HG02763 (cell line): ENCODE measurements at regions not wholly inside any gene's neighbourhood (a gene's known extent, or its start where the extent isn't known, plus 50 kb on each side); places are given as distances from the start of the nearest gene placed in this dataset.

Experiments used
- ATAC-seq: cut with Tn5 transposase; IDR thresholded peaks from one replicate; pipeline ENCODE4 v1.9.1; 2021; ENCODE audit warnings: mild to moderate bottlenecking, moderate library complexity; ENCODE audit not compliant: unreplicated experiment

DNA sequence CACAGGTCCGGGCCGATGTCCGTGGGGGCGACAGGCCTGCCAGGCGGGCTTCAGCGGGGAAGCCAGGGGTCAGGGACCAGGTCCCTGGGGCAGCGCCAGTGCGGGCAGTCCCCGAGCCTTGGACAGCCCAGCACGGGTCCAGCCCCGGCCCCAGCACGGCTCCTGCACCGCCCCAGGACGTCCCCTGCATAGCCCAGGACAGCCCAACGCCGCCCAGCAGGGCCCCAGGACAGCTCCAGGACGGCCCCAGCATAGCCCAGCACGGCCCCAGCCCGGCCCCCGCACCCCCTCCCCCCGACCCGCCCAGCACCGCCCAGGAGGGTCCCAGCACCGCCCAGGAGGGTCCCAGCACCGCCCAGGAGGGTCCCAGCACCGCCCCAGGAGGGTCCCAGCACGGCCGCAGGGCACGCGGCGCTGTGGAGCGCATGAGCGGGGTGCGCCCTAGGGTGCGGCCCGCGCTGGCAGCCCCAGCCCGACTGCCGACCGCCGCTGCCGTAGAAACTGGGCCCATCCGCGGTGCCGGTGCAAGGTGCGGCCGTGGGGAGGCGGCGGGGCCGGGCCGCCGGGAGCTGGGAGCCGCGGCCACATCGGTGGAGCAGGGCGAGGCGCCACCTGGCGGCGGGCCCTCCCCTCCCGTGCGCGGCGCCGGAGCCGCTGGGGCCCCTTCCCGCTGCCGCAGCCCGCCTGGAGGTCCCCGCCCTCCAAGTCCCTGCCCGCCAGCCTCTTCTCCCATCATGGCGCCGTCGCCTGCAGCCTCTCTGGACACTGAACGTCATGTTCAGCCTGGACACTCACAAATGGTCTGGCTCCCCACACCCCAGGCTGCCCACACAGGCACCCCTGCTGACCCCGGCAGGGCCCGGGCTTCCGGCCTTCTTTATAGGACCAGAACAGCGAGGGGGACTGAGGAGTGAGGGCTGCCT, 106.8 kb upstream of the NKX1-1 start:
- ATAC-seq = no peak

- ATAC-seq = no peak
These were observed 106.0 kb upstream of the NKX1-1 start for GRCh38 chr4:1512051-1512737.

DNA sequence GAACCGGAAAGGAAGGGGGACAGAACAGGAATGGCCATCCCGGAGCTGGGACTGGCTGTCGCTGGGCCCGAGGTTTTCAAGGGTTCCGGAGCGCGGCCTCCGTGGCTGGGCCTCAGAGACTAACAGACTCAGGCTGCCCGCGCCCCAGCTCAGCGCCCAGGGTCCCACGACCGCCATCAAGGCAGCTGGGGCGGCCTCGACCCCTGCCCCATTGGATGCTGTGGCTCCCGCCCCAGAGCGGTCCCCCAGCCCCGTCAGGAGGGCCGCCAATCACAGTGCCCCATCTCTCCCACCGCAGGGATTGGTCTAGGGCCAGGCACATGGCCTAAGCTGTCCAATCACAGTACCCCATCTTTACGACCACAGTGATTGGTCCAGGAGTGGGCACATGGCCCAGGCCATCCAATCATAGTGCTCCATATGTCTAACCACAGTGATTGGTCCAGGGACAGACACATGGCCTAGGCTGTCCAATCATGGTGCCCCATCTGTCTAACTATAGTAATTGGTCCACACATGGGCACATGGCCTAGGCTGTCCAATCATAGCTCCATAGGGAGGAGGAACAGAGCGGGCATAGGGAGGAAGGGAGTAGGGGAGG, 105.3 kb upstream of the NKX1-1 start:
- ATAC-seq = no peak

DNA sequence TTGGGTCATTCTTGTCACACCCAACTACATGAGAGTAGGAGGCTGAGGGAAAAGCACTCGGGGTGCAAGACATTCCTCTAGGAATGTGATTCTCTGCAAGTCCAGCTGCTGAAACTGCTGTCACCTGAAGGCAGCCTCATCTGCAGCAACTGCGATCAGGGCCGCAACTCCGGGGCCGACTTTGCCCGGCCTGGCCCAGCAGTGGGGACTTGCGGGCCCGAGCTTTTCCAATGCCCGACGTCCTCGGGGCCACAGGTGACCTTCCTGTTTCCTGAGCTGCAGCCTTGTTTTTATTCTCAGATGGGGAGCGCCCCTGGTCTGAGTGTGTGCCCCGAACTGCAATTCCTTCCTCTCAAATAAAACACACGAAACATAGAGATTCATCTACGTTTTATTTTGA, 104.7 kb upstream of the NKX1-1 start:
- no peak for ATAC-seq

- ATAC-seq = no peak
These were observed 103.1 kb upstream of the NKX1-1 start for GRCh38 chr4:1509366-1509765.

GRCh38 chr4:1508161-1509160, 102.2 kb upstream of the NKX1-1 start:
- no peak for ATAC-seq

DNA sequence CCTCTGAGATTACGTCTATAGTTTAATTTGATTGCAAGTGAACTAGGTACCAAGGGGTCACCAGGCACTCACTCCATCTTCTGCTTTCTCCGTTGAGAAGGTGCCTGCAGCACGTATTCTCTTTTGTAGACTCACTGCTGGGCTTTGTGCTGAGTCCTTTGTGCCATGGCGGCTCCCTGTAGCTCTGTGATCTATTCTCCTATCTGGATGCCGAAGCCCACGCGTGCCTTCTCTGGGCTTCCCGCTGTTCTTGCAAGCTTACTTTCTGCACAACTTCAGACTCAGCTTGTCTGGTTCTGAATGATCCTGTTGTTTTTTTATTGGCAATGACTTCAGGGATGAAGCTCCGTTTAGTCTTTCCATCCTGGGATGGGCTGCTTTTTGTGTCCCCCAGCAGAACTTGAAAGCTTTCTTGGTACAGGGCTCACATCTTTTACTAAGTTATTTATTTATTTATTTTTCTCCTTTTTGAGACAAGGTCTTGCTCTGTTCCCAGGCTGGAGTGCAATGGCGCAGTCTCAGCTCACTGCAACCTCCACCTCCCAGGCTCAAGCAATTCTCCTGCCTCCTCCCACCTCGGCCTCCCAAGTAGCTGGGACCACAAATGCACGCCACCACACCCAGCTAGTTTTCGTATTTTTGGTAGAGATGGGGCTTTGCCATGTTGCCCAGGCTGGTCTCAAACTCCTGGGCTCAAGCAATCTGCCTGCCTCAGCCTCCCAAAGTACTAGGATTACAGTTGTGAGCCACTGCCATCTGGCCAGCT, 100.9 kb upstream of the NKX1-1 start:
- ATAC-seq = no peak

DNA sequence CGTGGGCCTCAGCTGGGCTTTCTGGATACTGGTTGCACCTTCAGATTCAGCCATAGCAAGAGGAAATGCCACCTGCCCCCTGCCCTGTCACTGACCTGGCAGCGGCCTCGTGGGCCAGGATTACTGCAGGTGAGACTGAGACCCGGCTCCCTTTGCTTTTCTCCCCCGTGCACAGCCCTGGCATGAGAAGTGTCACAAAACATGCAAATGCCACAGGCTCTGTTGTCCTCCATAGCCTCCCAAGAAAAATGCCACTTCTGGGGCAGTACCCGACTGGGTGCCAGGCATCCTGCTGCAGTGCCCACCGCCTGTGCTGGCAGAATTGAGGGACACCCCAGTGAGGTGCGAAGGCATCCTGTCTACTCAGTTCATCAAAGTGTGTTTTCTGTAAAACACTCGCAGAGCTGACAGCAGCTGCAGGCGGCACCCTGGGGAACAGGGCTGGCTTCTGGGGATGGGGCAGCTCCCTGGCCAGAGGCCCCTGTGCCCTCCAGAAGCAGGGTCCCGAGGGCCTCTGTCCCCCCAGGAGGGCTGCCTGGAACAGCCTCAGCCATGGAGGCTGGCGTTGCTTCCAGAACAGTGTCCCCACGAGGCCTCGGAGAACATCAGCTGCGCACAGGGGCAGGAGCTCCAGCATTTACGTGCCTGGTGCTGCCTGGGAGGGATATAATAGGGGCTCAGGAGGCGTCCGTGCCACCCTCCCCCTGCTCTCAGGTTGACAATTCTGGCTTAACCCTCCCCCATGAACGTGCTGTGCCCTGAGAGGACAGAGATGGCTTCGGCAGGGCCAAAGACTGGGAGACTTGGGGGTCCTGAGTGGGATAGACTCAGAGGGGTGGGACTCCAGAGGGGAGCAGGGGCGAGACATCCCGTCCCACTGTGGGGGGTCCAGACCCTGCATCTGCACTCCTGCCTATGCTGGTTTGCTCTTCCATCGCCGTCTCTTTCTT, 99.5 kb upstream of the NKX1-1 start:
- ATAC-seq = no peak

DNA sequence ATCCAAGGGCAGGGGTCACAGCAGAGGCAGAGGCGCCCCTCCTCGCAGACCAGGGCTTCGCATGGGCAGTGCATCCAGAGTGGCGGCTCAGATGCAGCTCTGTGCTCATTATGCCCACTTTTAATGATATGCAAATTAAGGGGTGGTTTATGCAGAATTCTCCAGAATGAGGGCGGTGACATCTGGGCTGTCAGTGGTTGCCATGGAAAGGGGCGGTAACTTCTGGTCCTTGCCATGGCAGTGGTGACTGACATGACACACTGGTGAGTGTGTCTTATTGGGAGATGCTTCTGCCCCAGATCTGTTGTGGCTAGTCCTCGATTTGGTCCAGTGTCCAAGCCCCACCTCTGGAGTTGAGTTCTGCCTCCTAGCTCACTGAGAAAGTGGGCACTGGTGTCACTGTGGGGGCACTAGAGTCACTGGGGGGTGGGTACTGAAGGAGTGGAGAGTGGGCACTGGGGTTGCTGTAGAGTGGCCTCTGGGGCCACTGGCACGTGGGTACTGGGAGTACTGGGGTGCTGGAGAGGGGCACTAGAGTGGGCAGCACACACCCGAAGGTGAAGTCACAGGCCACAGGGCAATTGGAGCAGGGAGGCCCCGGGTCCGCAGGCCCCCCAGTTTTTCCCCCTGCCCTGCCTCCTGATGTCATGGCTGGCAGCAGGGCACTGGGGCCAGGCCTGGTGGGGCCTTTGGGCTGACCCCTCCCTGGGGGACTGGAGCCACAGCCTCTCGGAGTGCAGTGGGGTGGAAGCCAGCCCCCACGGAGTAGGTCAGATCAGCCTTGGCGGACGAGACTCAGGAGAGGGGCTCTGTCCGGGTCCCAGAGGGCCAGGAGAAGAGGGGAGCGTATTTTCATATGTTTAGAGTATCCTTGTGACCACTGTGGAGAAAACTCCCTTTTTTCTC, 98.6 kb upstream of the NKX1-1 start:
- ATAC-seq = no peak

GRCh38 chr4:1503583-1504471, 97.6 kb upstream of the NKX1-1 start:
- no peak for ATAC-seq

GRCh38 chr4:1502976-1503375, 96.7 kb upstream of the NKX1-1 start:
- no peak for ATAC-seq

DNA sequence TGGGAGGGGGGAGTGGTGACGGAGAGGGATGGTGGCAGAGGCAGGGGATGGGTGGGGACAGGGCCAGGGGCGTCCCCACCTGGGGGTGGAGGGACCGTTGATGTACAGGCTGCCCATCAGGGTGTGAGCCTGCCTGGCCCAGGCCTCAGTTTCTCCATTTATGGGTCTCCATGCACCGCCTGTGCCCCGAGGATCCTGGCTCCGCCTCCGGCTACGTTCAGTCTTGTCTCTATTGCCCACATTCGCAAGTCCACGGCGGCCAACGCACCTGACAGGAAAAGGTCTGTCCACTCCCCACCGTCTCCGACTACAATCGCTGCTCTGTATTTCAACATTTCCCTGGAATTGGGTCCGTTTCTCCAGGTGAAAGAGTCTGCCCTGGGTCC, 96.3 kb upstream of the NKX1-1 start:
- ATAC-seq = no peak

GRCh38 chr4:1501754-1502500, 95.7 kb upstream of the NKX1-1 start:
- no peak for ATAC-seq

DNA sequence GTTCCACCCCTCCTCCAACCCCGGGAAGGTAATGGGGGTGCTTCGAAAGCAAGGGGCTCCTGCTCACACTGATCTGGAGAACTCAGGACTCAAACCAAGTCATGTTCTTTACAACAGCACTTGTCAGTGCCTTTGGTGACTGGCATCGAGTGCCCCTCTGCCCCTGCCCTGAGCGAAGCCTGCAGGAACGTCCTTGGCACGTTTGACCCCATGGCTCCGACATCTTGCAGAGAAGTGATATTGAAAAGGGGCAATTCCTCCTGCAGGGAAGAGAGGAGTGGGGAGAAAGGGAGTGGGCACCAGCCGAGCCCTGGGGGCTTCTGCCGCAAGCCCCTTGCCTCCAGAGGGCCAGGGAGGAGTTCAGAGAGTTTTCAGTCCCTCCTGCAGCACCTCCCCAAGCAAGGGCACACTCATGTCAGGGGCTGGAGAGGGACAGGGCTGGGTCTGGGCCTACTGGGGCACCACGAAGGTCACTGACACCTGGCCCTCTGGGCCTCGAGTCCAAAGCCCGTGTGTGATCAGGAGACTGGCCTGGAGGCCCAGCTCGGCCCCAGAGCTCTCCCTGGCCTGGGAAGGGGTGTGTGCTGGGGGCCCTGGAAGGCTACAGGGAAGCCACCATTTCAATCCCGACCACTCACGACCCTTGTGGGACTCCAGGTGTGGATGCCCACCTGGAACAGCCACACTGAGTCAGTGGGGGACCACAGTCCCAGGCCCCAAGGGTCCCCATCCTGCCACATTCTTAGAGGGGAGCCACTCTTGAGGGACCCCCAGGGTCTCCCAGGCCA, 94.9 kb upstream of the NKX1-1 start:
- no peak for ATAC-seq

GRCh38 chr4:1500231-1500965, 94.2 kb upstream of the NKX1-1 start:
- ATAC-seq = no peak
